Hematopoietic multipotent progenitor cell treated with erythropoietin and hydrocortisone succinate and interleukin-3 and kit ligand, for 15 days (in vitro differentiated cells): ENCODE measurements at regions not wholly inside any gene's neighbourhood (a gene's known extent, or its start where the extent isn't known, plus 50 kb on each side); places are given as distances from the start of the nearest gene placed in this dataset.

Experiments used
- DNase-seq: peaks from one replicate; pipeline ENCODE4 v3.0.0-alpha.2; 2015; ENCODE audit warnings: low spot score

DNA sequence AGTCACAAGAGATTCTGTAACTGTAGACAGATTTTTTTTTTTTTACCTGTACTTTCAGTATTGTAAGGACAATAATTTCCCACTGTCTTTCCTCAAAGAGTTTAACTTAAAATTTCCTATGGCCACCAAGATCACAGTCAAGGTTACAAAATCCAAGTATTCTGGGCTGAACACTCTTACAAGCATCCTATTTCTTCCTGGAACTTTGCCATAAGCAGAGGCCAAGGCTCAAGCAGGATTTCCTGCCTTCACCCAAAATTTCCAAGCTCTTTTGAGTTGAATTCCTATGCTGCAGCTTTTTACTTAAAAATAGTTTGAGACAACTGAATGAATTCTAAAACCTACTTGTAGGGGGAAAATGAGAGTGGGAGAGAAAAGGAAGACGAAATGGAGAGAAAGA is 299.4 kb downstream of the ZNF516 start:
- DNase-seq = no peak

DNA sequence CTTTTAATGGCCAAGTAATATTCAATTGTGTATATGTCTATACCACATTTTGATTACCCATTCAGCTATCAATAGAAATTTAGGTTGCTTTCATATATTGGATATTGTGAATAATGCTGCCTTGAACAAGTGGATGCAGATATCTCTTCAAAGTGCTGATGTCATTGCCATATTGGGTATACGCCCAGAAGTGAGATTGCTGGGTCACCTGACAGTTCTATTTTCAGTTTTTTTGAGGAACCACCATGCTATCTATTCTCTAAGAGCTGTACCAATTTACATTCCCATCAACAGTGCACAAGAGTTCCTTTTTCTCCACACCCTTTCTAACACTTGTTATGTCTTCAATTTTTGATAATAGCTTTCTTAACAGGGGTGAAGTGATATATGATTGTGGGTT is 306.9 kb downstream of the ZNF516 start:
- no peak for DNase-seq

DNA sequence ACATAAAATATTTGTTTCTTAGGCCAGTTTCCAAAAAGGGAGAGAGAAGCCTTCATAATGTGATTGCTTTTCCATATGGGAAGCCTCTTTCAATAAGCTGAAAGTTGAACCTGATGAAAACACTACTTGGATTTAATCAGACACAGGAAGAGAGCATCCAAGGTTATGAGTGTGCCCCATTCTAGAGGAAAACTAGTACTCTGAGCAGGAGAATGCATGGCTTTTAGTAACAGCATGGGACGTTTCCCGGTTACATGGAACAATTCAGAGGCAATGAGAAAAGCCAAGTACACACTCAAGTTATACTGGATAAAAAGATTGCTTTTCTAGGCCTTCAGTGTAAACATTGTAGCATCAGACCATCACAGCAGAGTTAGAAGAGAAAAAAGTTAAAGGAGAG is 315.8 kb downstream of the ZNF516 start:
- no peak for DNase-seq

DNA sequence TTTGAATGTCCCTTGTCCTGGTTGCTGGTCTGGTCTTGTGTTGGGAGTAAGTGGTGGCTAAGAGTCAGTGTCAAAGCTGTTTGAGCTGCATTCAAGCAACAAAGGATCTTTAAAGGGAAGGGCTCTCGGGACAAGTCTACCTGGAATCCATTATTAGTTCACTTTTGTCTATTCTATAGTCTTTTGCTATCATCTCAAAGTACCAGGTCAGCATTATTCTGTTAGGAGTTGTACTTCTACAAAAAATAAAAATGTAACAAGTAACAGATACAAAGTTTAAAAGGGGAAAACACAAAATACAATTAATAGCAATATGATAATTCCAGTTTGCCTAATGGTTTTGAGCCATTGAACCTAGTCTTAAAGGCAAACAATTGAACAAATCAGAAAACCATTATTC is 317.9 kb downstream of the ZNF516 start:
- DNase-seq = no peak

DNA sequence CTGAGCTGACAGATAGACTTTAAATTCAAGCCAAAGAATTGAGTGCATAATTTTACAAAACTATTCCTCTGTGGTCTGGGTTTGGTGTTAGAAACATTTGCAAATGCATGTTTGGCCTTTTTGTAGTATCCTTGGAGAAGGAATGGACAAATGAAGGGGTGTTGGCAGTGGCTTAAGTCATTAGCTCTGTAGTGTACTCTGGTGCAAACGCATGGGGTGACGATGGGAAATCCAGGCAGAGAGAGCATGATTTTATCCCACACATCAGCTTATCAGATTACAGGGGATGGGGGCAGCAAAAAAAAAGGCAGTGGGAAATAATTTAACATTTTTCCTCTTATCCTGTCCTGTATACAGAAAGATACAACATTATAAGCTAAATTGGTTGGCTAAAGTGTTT is 320.6 kb downstream of the ZNF516 start:
- no peak for DNase-seq

DNA sequence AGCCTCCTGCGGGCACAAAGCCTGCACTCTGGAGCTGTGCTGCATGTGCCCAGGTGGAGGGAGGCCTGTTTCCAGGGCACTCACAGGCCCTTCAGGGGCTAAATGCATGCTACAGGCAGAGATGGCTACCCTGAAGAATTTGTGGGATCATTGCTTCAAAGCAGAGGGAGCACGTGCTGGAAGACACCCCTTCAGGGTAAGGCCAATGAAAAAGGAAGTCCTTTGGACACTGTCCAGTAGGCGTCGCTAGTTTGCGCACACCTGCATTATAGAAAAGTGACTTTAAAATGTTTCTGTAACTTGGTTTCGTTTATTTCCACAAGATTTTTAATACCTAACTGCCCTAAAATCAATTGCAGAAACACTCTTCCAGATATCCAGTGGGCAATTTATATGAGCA is 325.3 kb downstream of the ZNF516 start:
- DNase-seq = no peak

DNA sequence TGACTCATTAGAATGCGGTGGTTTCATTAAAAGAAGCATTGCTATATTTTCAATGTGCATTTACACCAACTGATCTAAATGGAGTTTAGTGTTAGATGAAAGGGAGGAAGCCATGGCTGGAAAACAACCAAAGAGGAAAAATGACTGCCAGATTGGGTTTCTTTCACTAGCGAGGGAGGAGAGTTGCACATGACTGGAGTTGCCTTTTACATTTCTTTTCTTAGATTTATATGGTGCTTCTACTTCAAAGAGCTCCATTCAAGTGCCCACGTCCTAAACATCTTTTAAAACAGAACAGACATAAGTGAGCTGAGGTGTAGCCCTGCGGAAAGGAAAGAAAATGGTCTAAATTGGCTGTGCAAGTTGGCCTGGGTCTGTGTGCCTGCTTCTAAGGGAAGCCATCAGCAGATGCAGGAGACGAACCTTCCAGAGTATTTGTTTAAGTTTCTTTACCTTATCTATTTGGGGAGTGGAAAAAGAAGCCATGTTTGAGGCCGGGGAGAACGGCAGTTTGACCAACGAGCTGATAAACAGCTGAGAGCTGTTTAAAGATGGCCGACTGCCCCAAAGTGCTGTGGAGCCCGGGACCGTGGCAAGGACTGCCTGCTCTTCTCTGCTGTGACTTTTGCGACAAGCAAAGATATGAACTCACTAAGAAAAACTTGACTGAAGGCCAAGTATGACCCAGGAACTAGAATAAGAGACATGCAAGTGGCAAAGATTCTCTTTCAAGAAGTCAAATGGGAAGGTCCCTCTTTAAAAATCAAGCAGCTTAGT is 327.0 kb downstream of the ZNF516 start:
- no peak for DNase-seq

DNA sequence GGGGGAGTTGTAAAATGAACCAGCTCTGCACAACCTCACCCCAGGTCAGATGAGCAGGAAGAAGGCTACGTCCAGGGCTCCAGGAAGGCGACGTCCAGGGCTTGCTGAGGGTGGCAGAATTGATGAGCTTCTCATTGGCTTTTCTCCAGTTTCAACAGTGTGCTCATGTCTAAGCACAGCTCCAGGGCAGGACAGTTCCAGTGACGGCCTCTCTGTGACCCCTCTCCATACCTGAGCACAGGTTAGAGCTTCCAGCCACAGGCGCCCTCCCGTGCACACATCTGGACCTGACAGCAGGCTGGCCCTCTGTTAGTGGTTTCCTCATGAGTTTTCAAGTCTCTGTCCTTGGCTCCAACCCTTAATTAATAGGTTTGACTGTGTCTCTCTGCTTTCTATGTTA is 327.6 kb downstream of the ZNF516 start:
- DNase-seq = no peak

DNA sequence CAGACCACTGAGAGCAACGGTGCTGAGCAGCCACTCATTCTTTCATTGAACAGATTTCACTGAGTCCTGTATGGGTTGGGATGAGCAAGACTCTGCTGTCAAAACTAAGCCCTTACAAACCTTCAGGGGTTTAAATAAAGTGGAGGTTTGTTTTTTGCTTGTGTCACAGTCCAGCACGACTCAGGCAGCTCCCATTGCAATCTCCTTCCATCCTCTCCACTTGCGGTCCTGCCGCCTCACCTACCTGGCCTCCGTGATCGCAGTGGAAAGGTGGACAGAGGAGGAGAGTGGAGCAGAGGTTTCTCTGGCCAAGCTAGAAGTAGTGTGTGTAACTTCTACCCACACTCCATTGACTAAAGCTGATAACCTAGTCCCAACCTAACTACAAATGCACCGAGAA is 332.2 kb downstream of the ZNF516 start:
- no peak for DNase-seq

DNA sequence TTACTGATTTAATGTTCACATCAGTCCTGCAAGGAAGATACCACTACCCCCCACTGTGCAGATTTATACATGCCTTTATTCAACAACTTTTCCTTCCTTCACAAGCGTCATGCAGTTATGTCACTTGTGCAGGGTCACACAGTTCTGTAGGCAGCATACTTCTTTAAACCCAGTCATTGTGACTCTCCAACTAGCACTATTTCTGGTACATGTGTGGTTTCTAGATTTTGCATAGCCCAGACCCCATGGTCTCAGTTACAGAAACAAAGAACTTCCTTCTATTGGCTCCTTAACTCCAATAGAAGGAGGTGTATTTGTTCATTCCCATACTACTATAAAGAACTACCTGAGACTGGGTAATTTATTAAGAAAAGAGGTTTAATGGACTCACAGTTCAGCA is 333.1 kb downstream of the ZNF516 start:
- DNase-seq = no peak

DNA sequence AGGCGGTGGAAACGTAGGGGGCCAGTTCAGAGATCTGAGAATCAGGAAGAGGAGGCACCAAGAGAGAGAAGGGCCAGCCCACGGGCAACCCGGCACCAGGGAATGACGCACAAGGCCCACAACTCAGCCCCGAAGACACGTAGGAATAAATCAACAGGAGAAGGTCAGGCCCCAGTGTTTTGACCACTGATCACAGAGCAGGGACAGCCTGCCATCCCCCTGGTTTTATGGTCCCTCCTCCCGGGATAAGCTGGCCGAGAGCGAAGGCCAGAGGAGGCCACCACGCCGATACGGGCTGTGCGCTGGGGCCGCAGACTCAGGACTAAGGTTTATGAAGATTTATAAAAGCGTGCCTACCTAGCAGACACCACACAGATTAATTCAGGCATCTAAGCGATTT is 341.4 kb downstream of the ZNF516 start:
- DNase-seq = no peak

DNA sequence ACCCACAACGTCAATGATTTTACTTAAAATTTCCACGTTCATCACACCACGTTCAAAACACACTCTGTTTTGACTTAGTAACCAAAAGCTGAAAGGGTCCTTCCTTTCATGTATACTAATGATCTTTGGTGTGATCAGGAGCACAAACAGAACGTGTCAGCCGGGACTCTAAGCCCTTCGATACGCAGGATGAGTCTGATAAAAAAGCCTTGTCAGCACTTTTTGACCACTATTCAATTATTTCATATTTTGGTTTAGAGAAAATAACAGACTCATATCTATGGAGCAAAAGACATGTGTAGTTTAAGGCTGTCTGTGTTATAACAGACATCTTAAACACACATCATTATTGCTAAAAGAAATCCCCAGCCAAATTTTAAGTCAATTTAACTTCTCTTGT is 345.3 kb downstream of the ZNF516 start:
- no peak for DNase-seq

DNA sequence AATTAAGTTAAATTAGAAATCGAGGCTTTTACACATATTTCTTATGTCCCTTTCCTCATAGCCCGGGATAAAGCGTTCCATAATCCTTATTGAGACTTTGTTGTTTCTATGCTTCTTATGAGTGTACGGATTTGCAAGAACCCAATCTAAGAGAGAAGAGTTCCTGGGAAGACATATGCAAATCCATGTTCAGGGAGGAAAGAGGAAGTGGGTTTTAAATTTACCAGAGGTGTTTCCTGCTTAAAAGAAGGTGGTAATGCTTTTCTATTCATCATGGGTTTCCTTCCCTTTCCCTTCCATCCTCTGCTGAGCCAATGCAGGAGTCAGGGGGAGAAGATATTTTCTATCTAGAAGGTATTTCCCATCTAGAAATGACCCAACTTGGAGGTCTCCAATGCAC is 345.8 kb downstream of the ZNF516 start:
- DNase-seq = no peak

DNA sequence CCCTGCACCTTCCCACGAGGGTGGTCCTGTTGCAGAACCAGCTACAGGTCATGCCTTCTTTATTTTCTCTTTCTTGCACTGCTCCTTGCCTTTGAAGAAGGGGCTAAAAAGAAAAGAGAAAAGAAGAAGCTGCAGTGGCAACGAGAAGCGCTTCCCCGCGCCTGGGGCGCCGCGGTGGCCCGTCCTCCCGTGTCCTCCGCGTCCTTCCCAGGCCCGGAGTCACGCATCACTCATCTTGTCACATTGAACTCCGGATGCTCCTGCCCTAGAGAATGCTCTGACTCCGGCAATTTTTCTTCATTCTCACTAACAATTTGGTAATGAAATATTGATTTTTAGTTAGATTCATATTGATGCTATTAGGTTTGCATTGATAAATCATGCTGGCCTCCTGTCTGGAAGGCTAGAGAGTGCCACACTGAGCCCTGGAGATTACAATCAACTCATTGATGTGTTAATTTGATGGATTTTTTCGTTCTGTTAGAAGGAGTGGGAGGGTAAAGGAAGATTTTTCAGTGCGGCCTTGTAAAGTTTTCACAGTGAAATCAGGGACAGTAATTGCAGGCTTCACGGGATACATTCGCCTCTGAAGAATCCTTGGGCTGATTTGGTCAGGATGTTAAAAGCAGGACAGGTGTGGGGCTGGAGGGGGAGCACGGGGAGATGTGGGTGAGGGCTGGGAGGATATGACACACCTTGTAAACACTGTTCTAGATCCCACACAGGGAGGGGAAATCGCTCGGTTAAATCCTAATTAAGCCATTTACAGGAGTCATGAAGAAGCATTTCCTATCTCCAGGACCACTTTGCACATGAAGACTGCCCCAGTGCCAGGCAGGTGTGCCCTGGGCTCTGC is 349.3 kb downstream of the ZNF516 start:
- DNase-seq = no peak

DNA sequence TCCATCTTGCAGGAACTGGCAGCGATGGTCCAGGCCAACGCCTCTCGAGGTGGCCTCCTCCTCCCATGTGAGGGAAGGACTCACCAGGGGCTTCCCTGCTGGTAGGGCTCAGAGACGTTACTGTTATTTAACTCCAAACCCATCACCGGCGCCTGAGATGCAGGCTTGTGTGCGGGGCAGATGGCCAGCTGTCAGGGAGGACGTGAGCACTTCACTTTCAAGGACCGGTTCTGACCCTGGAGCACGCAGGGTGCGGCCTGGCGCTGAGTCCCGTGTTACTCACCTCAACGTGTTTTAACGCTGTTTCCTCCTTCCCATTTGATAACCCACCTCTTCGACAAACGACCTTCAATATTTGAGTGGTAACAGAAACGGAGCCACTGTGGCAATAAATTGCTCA is 350.2 kb downstream of the ZNF516 start:
- no peak for DNase-seq

DNA sequence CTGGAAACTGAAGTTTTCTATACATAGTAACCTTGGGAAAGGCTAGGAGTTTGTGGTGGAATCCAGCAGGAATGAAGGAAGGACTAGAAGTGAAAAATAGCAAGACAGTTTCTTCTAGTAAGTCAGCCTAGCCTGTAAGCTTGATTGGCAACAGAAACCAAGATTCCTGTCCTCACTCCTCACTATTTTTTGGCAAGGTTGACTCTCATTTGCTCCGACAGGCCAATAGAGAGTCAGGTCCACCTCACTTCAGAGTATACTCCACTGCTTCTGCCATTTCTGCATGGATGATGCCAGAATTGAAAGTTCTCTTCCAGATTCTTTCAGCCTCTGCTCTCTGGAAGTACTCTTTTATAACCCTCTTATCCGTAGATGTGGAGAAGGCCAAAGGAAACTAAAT is 352.4 kb downstream of the ZNF516 start:
- no peak for DNase-seq

DNA sequence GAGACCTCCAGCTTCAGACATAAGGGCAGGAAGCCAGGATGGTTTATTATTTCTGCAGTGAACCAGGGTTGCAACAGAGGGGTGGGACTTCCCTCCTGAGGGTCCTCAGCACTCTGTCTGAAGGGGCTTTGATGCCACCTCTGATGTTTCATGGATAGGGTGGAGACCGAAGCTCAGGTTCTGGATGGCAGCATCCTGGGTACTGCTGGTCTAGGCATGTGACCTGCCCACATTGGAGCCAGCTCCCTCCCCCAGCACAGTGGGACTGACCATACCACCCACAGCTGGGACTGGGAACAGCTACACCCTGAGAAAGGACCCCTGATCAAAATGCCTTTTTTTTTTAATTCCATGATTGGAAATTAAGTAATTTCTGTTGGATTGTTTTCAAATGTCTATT is 355.2 kb downstream of the ZNF516 start:
- no peak for DNase-seq

DNA sequence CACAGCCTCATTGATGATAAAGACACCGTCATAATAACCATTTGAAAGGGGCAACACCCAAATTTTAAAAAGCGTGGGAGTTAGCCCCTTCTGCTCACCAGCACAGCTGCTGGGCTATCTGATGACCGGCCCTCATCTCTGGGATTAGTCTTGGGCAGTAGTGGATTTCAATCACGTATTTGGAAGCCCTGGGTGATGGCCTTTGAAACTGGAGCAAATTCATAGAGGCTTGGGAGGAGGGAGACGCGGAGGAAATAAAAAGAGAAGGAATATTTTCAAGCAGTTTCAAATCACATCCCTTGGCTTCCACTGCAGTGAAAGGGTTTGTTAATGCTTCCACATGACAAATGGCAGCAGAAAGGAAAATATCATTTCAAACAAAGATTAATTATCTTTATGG is 357.8 kb downstream of the ZNF516 start:
- no peak for DNase-seq

DNA sequence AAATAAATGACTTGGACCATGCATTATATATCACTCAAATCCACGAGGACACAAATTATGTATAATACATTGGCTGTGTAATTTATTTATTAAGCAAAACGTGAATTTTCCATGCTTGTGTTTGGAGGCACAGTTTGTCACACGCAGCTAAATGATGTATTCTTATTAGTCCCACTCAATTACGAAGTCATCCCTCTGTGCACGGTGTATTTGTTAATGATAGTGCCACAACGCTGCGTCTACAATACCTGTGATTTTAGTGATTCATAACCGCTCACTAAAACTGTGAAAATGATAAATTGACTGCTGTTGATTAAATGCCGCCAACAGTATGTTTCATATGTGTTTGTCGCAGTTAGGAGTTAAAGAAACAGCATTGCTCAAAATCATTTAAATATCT is 358.3 kb downstream of the ZNF516 start:
- no peak for DNase-seq

DNA sequence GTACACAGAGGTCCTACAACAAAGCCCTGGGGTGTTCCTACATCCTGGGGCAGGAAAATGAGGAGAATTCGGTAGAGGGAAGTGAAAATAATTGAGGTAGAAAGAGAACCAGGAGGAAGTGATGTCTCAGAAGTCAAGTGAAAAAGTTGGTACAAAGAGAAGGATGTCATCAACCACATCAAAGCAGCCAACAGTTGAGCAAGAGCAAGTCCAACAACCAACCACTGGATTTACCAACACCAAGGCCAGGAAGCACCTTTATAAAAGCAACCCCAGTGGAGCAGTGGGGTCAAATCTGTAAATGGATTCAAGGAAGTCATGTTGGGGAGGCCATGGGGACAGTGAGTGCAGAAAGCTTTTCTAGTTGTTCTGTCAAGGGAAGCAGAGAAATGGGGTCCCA is 360.4 kb downstream of the ZNF516 start:
- DNase-seq = no peak

DNA sequence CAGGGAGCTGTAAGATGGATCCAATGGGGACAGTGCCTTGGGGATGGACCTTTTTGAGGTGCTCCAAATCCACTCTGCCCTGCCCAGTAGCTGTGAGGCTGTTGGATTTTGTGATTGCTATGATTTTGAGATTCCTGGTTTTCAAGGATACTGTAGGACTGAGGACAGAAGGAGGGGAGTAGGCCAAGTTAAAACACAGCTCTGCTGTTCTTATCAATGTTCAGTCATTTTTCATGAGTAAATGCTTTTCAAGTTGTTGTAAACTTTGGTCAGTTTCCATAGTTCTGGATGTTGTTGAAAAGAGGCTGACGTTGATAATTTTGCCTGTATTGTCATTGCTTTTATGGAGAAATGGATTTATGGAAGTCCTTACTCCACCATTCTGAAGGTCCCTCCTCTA is 361.2 kb downstream of the ZNF516 start:
- no peak for DNase-seq

DNA sequence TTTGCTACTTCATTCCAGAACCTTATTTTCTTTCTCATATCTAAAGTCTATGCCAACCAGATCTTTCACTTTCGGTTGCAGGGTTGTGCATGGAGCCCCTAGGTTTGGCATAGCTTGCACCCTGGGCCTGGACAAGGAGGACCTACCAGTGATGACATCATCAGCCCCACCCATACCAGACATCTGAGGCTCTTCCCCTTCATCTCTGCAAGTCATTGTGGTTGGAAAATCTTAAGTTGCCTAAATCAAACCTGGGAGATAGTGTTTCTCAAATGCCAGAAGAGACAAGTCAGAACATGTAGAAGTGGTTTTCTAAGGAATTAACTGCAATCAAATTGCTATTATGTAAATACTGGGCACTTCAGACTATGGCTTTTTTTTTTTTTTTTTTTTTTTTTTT is 363.3 kb downstream of the ZNF516 start:
- DNase-seq = no peak

DNA sequence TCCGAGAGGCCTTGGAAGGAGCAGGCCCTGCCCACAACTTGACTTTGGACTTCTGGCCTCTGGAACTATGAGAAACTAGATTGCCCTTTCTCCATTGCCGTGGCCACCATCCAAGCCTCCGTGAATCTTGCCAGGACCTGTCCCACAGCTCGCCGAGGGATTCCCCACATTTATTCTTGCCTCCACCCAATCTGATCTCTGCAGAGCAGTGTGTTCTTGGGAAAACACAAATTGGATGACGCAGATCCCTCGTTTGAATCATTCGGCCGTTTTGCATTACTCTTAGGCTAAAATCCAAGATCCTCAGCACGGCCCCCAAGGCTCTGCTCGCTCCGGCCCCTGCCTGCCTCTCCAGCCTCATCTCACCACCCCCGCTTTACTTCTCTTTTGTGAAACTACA is 364.2 kb downstream of the ZNF516 start:
- no peak for DNase-seq

DNA sequence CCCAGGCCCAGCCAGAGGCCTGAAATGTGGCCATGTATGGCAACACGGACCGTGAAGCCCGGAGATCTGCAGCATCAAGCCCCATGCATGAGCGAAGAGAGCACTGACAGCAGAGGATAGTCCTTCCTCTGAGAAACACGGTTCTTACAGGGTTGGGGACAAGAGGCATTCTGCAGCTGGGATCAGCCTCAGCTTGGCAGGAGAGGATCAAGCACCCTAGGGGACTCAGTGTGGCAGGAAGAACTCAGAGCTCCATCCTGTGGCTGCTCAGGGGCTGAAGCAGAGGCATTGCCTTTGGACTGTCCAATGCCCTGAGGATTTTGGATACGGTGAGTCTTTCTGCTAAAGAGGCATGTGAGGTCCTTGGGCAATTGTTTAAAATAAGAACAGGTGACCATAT is 368.7 kb downstream of the ZNF516 start:
- DNase-seq = no peak
